OCI-LY7 (cell line): ENCODE measurements at regions not wholly inside any gene's neighbourhood (a gene's known extent, or its start where the extent isn't known, plus 50 kb on each side); places are given as distances from the start of the nearest gene placed in this dataset.
A peak's percentile ranks its signal among the peaks of the same experiment; 100 is the strongest.

Experiments used
- BruUV-seq: library from RNA; stranded (reverse); fragments of 400-500 nt; replicated peaks from 2 replicates; lab custom pipeline; 2021; lab: Mats Ljungman, UMichigan
- CTCF ChIA-PET: fragments of 300-600 bp; sonication (Branson Sonifier 250); formaldehyde crosslinking; loops from one replicate; lab custom pipeline; 2022; ENCODE audit warnings: antibody characterized with exemption; ENCODE audit not compliant: unreplicated experiment; lab: Charles Lee
- POLR2A ChIA-PET: fragments of 300-600 bp; sonication (Branson Sonifier 250); formaldehyde crosslinking; loops from one replicate; lab custom pipeline; 2022; ENCODE audit warnings: antibody characterized with exemption; lab: Charles Lee
- DNase-seq: peaks from one replicate; pipeline ENCODE4 v3.0.0-alpha.2; 2015; ENCODE audit warnings: low spot score
- H2AFZ ChIP-seq: fragments of 200-600 bp; sonication (generic), shearing (Covaris generic); 2 replicates; pipeline ENCODE4 v1.6.1; 2014; ENCODE audit warnings: mild to moderate bottlenecking, antibody characterized with exemption, low read length, moderate library complexity
- H3K27ac ChIP-seq: fragments of 200-600 bp; sonication (generic); 2 replicates; pipeline ENCODE4 v1.5.1; 2014; ENCODE audit warnings: mixed run types, low read depth, mild to moderate bottlenecking, moderate library complexity, low read length, inconsistent platforms; ENCODE audit not compliant: poor library complexity, severe bottlenecking
- H3K36me3 ChIP-seq: fragments of 200-600 bp; sonication (generic); 2 replicates; pipeline ENCODE4 v1.6.1; 2014; ENCODE audit warnings: mild to moderate bottlenecking, antibody characterized with exemption, low read length, moderate library complexity, mixed read lengths; ENCODE audit not compliant: insufficient read depth
- H3K4me1 ChIP-seq: fragments of 200-600 bp; sonication (generic); 2 replicates; pipeline ENCODE4 v1.5.1; 2014; ENCODE audit warnings: mild to moderate bottlenecking, low read length; ENCODE audit not compliant: insufficient read depth, poor library complexity, severe bottlenecking
- H3K4me2 ChIP-seq: fragments of 200-600 bp; sonication (generic); 2 replicates; pipeline ENCODE4 v1.6.1; 2014; ENCODE audit warnings: mild to moderate bottlenecking, low read length
- H3K4me3 ChIP-seq: fragments of 200-600 bp; sonication (generic); 2 replicates; pipeline ENCODE4 v1.5.1; 2014; ENCODE audit warnings: mild to moderate bottlenecking, low read depth, low read length; ENCODE audit not compliant: poor library complexity, severe bottlenecking
- H3K79me2 ChIP-seq: fragments of 200-600 bp; sonication (generic); 2 replicates; pipeline ENCODE4 v1.6.1; 2016; ENCODE audit warnings: low read depth, mild to moderate bottlenecking, low read length, moderate library complexity, mixed read lengths; ENCODE audit not compliant: insufficient read depth
- H3K9me2 ChIP-seq: fragments of 200-600 bp; sonication (generic); 2 replicates; pipeline ENCODE4 v1.6.1; 2016; ENCODE audit warnings: mild to moderate bottlenecking, low read length, mixed read lengths; ENCODE audit not compliant: insufficient read depth
- H3K9me3 ChIP-seq: fragments of 200-600 bp; sonication (generic); 2 replicates; pipeline ENCODE4 v1.6.1; 2014; ENCODE audit warnings: mild to moderate bottlenecking, mixed run types, low read length, mixed read lengths
- H4K20me1 ChIP-seq: fragments of 200-600 bp; sonication (generic); 2 replicates; pipeline ENCODE4 v1.6.1; 2014; ENCODE audit warnings: mild to moderate bottlenecking, antibody characterized with exemption, low read length, moderate library complexity, mixed read lengths; ENCODE audit not compliant: insufficient read depth
- CTCF ChIP-seq: fragments of 200-600 bp; sonication (generic); conservative IDR thresholded peaks from 2 replicates; pipeline ENCODE4 v1.5.1; 2014; ENCODE audit warnings: mild to moderate bottlenecking, antibody characterized with exemption, low read length, moderate library complexity, mixed read lengths
- EZH2phosphoT487 ChIP-seq: fragments of 200-600 bp; sonication (generic); IDR thresholded peaks from 2 replicates; pipeline ENCODE4 v1.6.1; 2018; ENCODE audit warnings: low read depth, borderline replicate concordance, mild to moderate bottlenecking, mixed run types, antibody characterized with exemption, low read length, moderate library complexity, mixed read lengths
- intact Hi-C: fragments of 100-400 bp; cut with micrococcal nuclease; formaldehyde crosslinking; loops from one replicate; pipeline ENCODE4 v1.10.0; 2022; ENCODE audit not compliant: unreplicated experiment

DNA sequence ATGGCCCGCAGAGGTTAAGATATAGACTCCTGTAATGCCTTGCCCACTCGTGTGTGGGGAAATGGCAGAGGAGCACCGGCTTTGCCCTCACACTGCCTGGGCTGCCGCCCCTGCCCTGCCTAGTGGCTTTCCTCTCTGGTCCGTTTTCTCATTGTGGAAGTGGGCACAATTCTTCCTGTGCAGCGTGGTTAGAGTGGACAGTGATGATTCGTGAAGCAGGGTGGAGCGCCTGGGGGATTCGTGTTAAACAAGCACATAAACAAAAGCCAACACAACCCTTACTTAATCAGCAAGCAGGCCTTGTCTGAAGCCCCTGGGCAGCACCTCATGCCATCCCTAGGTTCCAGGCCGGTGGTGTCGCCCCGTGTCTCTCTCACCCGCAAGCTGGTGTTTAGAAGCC lies 269.7 kb downstream of the SEC14L1 start:
- Histone ChIP-seq H2AFZ (no peak overlapping the region), H3K9me3 (no peaks in the 10 kb centered on the region), H3K4me3 (no peak overlapping the region), H4K20me1 (no peaks in the 10 kb centered on the region), H3K36me3 (peaks cover 14% of the 10 kb centered on the region), H3K4me2 (no peak overlapping the region), H3K79me2 (peaks cover 23% of the 10 kb centered on the region; the same call in 1 of the 2 replicates), H3K27ac (peak overlapping the region; percentile 90), H3K4me1 (peaks cover 82% of the 10 kb centered on the region), H3K9me2 (no peaks in the 10 kb centered on the region)
- intact Hi-C loops: no loop called here
- DNase-seq: no peak
- CTCF ChIA-PET: interaction anchor here (0.5 to 2.7 kb wide), 4 partner anchors 10 to 49 kb away, joined by 3 to 9 read pairs (median 4); no protein-coding TSS in a partner anchor
- POLR2A ChIA-PET: interaction anchor here (0.7 to 5.1 kb wide), 9 partner anchors 10 to 62 kb away, joined by 3 to 29 read pairs (median 4); no protein-coding TSS in a partner anchor
- TF ChIP-seq CTCF: no peak
- no peak for TF ChIP-seq EZH2phosphoT487
- no TSS peak for BruUV-seq

GRCh38 chr17:77414811-77415400 lies 274.1 kb downstream of the SEC14L1 start:
- DNase-seq: no peak
- Histone ChIP-seq H3K4me2 (no peak overlapping the region), H3K4me1 (peaks cover 57% of the 10 kb centered on the region), H3K9me3 (no peaks in the 10 kb centered on the region), H3K27ac (no peak overlapping the region), H4K20me1 (no peaks in the 10 kb centered on the region), H3K4me3 (no peak overlapping the region), H3K9me2 (no peaks in the 10 kb centered on the region), H2AFZ (no peak overlapping the region), H3K79me2 (peaks cover 12% of the 10 kb centered on the region; the same call in 1 of the 2 replicates), H3K36me3 (peaks cover 14% of the 10 kb centered on the region)
- intact Hi-C loops: no loop called here
- CTCF ChIA-PET: no interaction called here
- TF ChIP-seq EZH2phosphoT487: no peak
- no peak for TF ChIP-seq CTCF
- POLR2A ChIA-PET: interaction anchor here (0.6 to 1.9 kb wide), 3 partner anchors 9 to 22 kb away, joined by 3 to 10 read pairs (median 4); no protein-coding TSS in a partner anchor
- BruUV-seq: no TSS peak

- Histone ChIP-seq H3K9me3 (no peaks in the 10 kb centered on the region), H4K20me1 (no peaks in the 10 kb centered on the region), H3K4me3 (no peak overlapping the region), H2AFZ (no peak overlapping the region), H3K36me3 (peaks cover 3% of the 10 kb centered on the region; the same call in 1 of the 2 replicates), H3K27ac (no peak overlapping the region), H3K4me2 (no peak overlapping the region), H3K4me1 (peaks cover 57% of the 10 kb centered on the region), H3K79me2 (peaks cover 12% of the 10 kb centered on the region; the same call in 1 of the 2 replicates), H3K9me2 (no peaks in the 10 kb centered on the region)
- no peak for DNase-seq
- CTCF ChIA-PET: no interaction called here
- no TSS peak for BruUV-seq
- TF ChIP-seq EZH2phosphoT487: no peak
- TF ChIP-seq CTCF: no peak
- intact Hi-C loops: no loop called here
- POLR2A ChIA-PET: no interaction called here
These were observed 275.4 kb downstream of the SEC14L1 start for GRCh38 chr17:77416105-77416713.
